ENCODE measurements at regions not wholly inside any gene's neighbourhood (a gene's known extent, or its start where the extent isn't known, plus 50 kb on each side); places are given as distances from the start of the nearest gene placed in this dataset.

DNA sequence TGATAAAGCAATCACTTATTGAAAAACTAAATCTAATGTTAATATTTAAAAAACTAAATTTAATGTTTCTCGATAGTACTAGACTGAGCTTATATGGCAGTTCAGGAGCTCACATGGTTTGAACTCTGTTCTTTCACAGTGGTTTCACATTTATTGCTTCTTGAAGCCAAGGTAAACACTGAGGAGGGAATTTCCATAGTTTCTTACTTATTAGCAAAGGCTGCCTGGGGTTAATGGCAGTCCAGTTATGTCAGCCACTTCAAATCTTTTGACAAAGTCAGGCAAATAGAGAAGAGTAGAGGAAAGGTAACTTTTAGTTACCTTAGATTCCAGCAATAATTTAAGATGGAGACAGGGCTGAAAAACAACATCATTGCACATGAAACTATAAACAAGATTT lies 831.5 kb downstream of the ROBO2 start:
- TF ChIP-seq EZH2 (IDR thresholded peaks at IDR 0.05; ENCODE audit: low read length, missing control alignments), result no peak
- TF ChIP-seq, protein P1, sequence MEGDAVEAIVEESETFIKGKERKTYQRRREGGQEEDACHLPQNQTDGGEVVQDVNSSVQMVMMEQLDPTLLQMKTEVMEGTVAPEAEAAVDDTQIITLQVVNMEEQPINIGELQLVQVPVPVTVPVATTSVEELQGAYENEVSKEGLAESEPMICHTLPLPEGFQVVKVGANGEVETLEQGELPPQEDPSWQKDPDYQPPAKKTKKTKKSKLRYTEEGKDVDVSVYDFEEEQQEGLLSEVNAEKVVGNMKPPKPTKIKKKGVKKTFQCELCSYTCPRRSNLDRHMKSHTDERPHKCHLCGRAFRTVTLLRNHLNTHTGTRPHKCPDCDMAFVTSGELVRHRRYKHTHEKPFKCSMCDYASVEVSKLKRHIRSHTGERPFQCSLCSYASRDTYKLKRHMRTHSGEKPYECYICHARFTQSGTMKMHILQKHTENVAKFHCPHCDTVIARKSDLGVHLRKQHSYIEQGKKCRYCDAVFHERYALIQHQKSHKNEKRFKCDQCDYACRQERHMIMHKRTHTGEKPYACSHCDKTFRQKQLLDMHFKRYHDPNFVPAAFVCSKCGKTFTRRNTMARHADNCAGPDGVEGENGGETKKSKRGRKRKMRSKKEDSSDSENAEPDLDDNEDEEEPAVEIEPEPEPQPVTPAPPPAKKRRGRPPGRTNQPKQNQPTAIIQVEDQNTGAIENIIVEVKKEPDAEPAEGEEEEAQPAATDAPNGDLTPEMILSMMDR (conservative IDR thresholded peaks at IDR 0.05 in 1 of 2, IDR thresholded peaks at IDR 0.05 in 1 of 2; ENCODE audit: low read depth in 1 of 2, low read length in 2 of 2), result no peak

Data from fibroblast of lung (primary cell).